SJSA1 (cell line): ENCODE measurements at regions not wholly inside any gene's neighbourhood (a gene's known extent, or its start where the extent isn't known, plus 50 kb on each side); places are given as distances from the start of the nearest gene placed in this dataset.

Experiments used
- DNase-seq, 2 experiments: peaks; one replicate each; pipeline ENCODE4 v3.0.0-alpha.2; 2015 to 2020; ENCODE audit warnings: low spot score in 2 of 2, low read depth in 1 of 2
- H3K27ac ChIP-seq: fragments of 250-450 bp; sonication (Bioruptor Pico); 2 replicates; pipeline ENCODE4 v1.5.1; 2020; ENCODE audit warnings: mild to moderate bottlenecking, moderate library complexity
- H3K27me3 ChIP-seq: fragments of 250-450 bp; sonication (Bioruptor Pico); replicated peaks from 2 replicates; pipeline ENCODE4 v1.5.1; 2020; ENCODE audit warnings: mild to moderate bottlenecking, moderate library complexity
- H3K36me3 ChIP-seq: fragments of 250-450 bp; sonication (Bioruptor Pico); 2 replicates; pipeline ENCODE4 v1.5.1; 2020; ENCODE audit warnings: mild to moderate bottlenecking
- H3K4me1 ChIP-seq: fragments of 250-450 bp; sonication (Bioruptor Pico); replicated peaks from 2 replicates; pipeline ENCODE4 v1.6.1; 2021; ENCODE audit warnings: mild to moderate bottlenecking
- H3K4me3 ChIP-seq: fragments of 250-450 bp; sonication (Bioruptor Pico); 2 replicates; pipeline ENCODE4 v1.5.1; 2020; ENCODE audit warnings: mild to moderate bottlenecking
- H3K9me3 ChIP-seq: fragments of 250-450 bp; sonication (Bioruptor Pico); replicated peaks from 2 replicates; pipeline ENCODE4 v1.5.1; 2020; ENCODE audit warnings: mild to moderate bottlenecking

- Histone ChIP-seq H3K4me1 (no peaks in the 10 kb centered on the region), H3K27me3 (peaks cover 14% of the 10 kb centered on the region), H3K27ac (no peak overlapping the region), H3K4me3 (no peak overlapping the region), H3K36me3 (no peaks in the 10 kb centered on the region), H3K9me3 (no peaks in the 10 kb centered on the region)
- no peak for DNase-seq
Observed at GRCh38 chr4:159497936-159498335, 395.1 kb downstream of the RAPGEF2 start.

GRCh38 chr4:159498446-159499115 lies 395.7 kb downstream of the RAPGEF2 start:
- no peak overlapping the region for H3K4me3 ChIP-seq
- DNase-seq, result no peak
- H3K27ac ChIP-seq, result no peak overlapping the region
- peaks cover 17% of the 10 kb centered on the region for H3K27me3 ChIP-seq
- no peaks in the 10 kb centered on the region for H3K4me1 ChIP-seq
- no peaks in the 10 kb centered on the region for H3K9me3 ChIP-seq
- no peaks in the 10 kb centered on the region for H3K36me3 ChIP-seq

- Histone ChIP-seq H3K4me3 (no peak overlapping the region), H3K4me1 (no peaks in the 10 kb centered on the region), H3K36me3 (no peaks in the 10 kb centered on the region), H3K9me3 (no peaks in the 10 kb centered on the region), H3K27me3 (peaks cover 39% of the 10 kb centered on the region), H3K27ac (no peak overlapping the region)
- DNase-seq, result no peak
Observed at GRCh38 chr4:159500861-159501260, 398.0 kb downstream of the RAPGEF2 start.

- Histone ChIP-seq H3K27me3 (peaks cover 49% of the 10 kb centered on the region), H3K4me1 (no peaks in the 10 kb centered on the region), H3K4me3 (no peak overlapping the region), H3K9me3 (no peaks in the 10 kb centered on the region), H3K27ac (no peak overlapping the region), H3K36me3 (no peaks in the 10 kb centered on the region)
- no peak for DNase-seq
Observed at GRCh38 chr4:159503236-159504008, 400.5 kb downstream of the RAPGEF2 start.

- Histone ChIP-seq H3K4me3 (no peak overlapping the region), H3K9me3 (no peaks in the 10 kb centered on the region), H3K27me3 (peaks cover 45% of the 10 kb centered on the region), H3K36me3 (no peaks in the 10 kb centered on the region), H3K4me1 (no peaks in the 10 kb centered on the region), H3K27ac (no peak overlapping the region)
- DNase-seq, result no peak
Observed at GRCh38 chr4:159504684-159505083, 401.8 kb downstream of the RAPGEF2 start.

GRCh38 chr4:159505266-159505975 lies 402.5 kb downstream of the RAPGEF2 start:
- Histone ChIP-seq H3K4me3 (no peak overlapping the region), H3K27ac (no peak overlapping the region)
- DNase-seq, result no peak

GRCh38 chr4:159506801-159507517 lies 404.1 kb downstream of the RAPGEF2 start:
- Histone ChIP-seq H3K36me3 (no peaks in the 10 kb centered on the region), H3K4me3 (no peak overlapping the region), H3K4me1 (no peaks in the 10 kb centered on the region), H3K27me3 (peaks cover 44% of the 10 kb centered on the region), H3K9me3 (no peaks in the 10 kb centered on the region), H3K27ac (no peak overlapping the region)
- no peak for DNase-seq

More at GRCh38 chr4:159505266-159505975, 402.5 kb downstream of the RAPGEF2 start:
- no peaks in the 10 kb centered on the region for H3K9me3 ChIP-seq
- no peaks in the 10 kb centered on the region for H3K4me1 ChIP-seq
- peaks cover 44% of the 10 kb centered on the region for H3K27me3 ChIP-seq
- no peaks in the 10 kb centered on the region for H3K36me3 ChIP-seq

GRCh38 chr4:159508917-159509500 lies 406.1 kb downstream of the RAPGEF2 start:
- no peak overlapping the region for H3K4me3 ChIP-seq
- no peaks in the 10 kb centered on the region for H3K4me1 ChIP-seq
- no peaks in the 10 kb centered on the region; the same call in 1 of the 2 replicates for H3K9me3 ChIP-seq
- H3K36me3 ChIP-seq, result no peaks in the 10 kb centered on the region
- H3K27me3 ChIP-seq, result peaks cover 28% of the 10 kb centered on the region
- H3K27ac ChIP-seq, result no peak overlapping the region
- no peak for DNase-seq

- no peak for DNase-seq
- Histone ChIP-seq H3K9me3 (no peaks in the 10 kb centered on the region; the same call in 1 of the 2 replicates), H3K27me3 (peaks cover 4% of the 10 kb centered on the region), H3K36me3 (no peaks in the 10 kb centered on the region), H3K4me3 (no peak overlapping the region), H3K27ac (no peak overlapping the region), H3K4me1 (no peaks in the 10 kb centered on the region)
Observed at GRCh38 chr4:159512348-159512747, 409.5 kb downstream of the RAPGEF2 start.

GRCh38 chr4:159515314-159516025 lies 412.6 kb downstream of the RAPGEF2 start:
- Histone ChIP-seq H3K27ac (no peak overlapping the region), H3K27me3 (no peaks in the 10 kb centered on the region; the same call in 1 of the 2 replicates), H3K36me3 (no peaks in the 10 kb centered on the region), H3K9me3 (no peaks in the 10 kb centered on the region; the same call in 1 of the 2 replicates), H3K4me3 (no peak overlapping the region), H3K4me1 (no peaks in the 10 kb centered on the region)
- no peak for DNase-seq

GRCh38 chr4:159516556-159517140 lies 413.8 kb downstream of the RAPGEF2 start:
- H3K36me3 ChIP-seq, result no peaks in the 10 kb centered on the region
- H3K27me3 ChIP-seq, result no peaks in the 10 kb centered on the region; the same call in 1 of the 2 replicates
- DNase-seq, result no peak
- H3K9me3 ChIP-seq, result no peaks in the 10 kb centered on the region; the same call in 1 of the 2 replicates
- H3K4me1 ChIP-seq, result no peaks in the 10 kb centered on the region
- no peak overlapping the region for H3K4me3 ChIP-seq
- no peak overlapping the region for H3K27ac ChIP-seq

- Histone ChIP-seq H3K27me3 (no peaks in the 10 kb centered on the region), H3K4me3 (no peak overlapping the region), H3K4me1 (no peaks in the 10 kb centered on the region), H3K27ac (no peak overlapping the region), H3K36me3 (no peaks in the 10 kb centered on the region), H3K9me3 (no peaks in the 10 kb centered on the region)
- no peak for DNase-seq
Observed at GRCh38 chr4:159520074-159520473, 417.2 kb downstream of the RAPGEF2 start.
